ENCODE measurements at regions not wholly inside any gene's neighbourhood (a gene's known extent, or its start where the extent isn't known, plus 50 kb on each side); places are given as distances from the start of the nearest gene placed in this dataset.
"Not testable (repeated sequence)": the region's sequence is repeated elsewhere in the genome, so short reads cannot be mapped to it uniquely, and the experiment has no call there.

DNA sequence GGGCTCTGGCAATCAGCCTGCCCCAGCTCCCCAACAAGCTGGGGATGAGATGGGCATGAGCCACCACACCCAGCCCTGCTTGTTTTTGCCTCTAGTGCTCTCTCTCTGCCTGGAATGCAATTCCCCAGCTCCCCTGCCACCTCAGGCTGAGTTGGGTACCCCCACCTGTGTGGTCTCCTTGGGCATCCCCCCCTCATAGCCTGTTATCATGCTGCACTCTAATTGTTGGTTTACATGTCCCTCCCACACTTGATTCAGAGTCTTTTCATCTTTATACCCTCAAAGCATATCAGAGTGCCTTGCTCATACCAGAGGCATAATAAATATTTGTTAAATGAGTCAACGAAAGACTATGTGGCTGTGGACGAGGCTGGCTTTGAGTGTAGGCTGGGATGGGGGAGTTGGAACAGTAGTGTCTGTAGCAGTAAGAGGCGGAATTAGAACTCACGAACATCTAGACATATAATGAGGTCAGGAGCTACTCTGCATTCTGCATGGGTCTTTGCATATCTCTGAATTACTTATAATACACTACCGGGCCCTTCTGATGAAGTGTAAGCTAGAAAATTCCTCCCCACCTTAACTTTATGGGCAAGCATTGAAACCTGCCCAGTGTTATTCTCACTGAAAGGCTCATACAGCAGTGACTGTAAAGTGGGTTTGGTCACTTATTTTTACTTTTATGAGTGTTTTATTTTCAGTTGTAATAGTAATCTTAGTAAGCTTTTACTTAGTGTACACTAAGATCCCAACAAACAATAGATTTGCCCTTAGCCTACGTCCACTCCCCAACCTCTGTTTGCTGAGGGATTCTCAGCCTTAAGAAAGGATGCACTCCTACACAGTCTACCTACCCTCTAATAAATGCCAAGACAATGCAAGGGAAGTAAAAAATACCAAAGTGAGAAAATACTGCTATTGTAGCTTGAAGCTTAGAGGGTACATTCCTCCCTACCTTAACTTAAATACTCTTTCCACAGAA, 58.7 kb downstream of the EDN1 start:
- no peak for DNase-seq (ENCODE audit: low spot score)

DNA sequence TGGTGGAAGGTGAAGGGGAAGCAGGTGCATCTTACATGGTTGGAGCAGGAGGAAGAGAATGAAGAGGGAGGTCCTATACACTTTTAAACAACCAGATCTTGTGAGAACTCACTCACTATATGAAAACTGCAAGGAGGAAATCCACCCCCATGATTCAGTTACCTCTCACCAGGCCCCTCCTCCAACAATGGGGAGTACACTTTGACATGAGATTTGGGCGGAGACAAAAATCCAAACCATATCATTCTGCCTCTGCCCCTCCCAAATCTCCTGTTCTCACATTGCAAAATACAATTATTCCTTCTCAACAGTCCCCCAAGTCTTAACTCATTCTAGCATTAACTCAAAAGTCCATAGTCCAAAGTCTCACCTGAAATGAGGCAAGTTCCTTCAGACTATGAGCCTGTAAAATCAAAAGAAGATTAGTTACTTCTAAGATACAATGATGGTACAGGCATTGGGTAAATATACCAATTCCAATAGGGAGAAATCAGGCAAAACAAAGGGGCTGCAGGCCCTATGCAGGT, 60.5 kb downstream of the EDN1 start:
- DNase-seq (ENCODE audit: low spot score) = no peak

DNA sequence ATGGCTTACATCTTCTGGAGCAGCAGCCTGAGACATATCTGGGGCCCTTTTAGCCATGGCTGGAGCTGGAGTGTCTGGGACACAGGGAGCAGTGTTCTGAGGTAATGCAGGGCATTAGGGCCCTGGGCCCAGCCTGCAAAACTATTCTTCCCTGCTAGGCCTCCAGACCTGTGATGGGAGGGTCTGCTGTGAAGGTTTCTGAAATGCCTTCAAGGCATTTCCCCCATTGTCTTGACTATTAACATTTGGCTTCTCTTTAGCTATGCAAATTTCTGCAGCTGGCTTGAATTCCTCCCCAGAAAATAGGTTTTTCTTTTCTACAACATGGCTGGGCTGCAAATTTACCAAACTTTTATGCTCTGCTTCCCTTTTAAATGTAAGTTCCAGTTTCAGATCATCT, 61.5 kb downstream of the EDN1 start:
- DNase-seq (ENCODE audit: low spot score) = no peak

DNA sequence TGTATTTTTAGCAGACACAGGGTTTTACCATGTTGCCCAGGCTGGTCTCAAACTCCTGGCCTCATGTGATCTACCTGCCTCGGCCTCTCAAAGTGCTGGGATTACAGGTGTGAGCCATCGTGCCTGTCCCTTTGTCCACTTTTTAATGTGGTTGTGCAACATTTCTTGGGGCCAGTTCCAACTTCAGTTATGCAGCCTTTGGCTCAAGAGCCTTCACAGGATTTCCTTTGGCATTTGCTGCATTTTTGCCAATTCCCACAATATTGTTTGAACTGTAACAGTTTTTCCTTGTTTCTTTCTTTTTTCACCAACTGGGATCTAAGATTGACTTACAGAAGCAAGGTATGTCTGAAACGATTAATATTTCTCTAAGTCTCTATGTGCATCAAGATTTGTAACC, 63.6 kb downstream of the EDN1 start:
- DNase-seq (ENCODE audit: low spot score) = no peak

DNA sequence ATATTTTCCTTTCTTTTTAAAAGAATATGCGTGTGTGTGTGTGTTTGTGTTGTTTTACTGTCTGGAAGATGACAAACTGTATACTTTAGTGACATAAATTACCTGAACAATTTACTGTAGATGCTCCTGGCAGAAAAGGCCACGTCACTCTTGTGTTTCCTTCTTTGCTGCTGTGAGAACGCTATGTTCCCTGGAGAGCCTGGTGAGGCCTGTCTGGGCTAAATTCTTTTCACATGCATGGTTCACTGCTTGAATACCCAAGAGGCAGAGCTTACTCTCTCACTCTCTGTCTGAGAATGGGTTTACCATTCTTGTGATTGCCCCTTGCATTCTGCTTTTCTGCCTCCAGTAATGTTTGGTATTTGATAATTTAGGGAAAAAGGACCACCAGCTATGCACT, 64.3 kb downstream of the EDN1 start:
- no peak for DNase-seq (ENCODE audit: low spot score)

DNA sequence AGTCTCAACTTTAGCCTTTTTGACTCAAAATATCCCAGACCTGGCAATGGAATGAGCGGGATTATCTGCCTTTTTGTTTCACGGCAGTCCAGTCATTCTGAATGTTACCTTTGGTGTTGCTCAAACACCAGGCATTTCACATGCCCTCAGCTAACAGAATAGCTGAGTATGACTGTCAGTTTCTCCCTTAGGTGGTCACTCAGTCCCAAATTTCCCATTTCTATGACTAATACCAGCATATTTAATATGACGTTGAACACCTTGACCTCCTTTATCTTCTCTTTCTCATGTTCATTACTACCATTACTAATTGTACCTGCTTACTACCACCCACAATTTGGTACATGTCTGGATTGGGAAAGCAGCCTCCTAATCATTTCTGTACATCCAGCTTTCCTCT, 65.2 kb downstream of the EDN1 start:
- no peak for DNase-seq (ENCODE audit: low spot score)

DNA sequence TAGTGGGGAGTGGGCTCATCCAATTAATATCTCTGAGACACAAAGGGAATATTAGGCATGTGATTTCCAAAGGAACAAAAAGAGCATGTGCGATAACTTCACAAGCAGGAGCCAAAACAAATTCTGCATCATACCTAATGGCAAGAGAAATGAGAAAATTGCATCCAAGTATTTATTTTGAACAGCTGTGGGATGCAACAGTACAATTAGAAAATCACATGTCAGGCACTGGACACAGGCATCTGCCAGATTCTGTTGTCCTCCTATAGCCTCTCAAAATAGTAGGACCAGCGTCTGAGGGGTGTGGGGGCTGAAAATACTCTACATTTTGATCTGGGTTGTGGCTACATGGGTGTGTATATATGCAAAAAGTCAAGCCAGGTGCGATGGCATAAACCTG, 66.3 kb downstream of the EDN1 start:
- DNase-seq (ENCODE audit: low spot score) = no peak

DNA sequence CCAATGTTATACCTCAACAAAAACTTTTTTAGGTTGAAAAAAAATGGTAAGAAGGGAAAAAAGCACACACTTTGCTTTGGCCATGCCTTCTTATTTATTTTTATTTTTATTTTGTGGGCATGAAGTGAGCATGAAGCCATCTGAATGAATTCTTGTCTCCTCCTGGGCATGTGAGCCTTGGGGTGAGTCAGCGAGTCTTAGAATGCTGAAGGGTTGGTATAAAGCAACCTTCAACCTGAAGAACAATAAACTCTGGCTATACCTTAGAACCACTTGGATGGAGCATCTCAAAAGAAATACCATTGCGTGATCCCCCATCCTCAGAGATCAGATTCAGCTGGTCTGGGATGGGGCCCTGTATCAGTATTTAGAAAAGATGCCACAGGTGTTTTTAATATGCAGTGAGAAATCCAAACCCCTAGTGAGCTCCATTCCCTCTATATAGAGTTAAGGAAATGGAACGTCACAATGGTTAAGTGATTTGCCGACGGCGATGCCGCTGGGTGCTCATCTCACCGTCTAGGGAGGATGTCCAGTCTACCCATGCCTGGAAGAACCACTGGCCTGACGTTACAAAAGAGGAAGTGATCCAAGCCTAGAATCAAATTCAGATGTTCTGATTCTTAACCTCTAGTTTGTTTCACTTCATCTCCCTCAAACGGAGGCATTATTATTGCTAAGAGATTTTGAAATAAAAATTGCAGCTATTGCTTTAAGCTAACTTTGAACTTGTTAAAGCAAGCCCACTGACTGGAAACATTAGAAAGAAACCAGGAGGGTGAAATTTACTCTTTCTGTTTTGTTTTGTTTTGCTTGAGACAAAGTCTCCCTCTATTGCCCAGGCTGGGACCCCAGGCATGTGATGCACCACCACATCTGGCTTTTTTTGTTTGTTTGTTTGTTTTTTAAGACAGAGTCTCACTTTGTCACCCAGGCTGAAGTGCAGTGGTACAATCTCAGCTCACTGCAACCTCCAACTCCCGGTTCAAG, 67.1 kb downstream of the EDN1 start:
- no peak for DNase-seq (ENCODE audit: low spot score)

DNA sequence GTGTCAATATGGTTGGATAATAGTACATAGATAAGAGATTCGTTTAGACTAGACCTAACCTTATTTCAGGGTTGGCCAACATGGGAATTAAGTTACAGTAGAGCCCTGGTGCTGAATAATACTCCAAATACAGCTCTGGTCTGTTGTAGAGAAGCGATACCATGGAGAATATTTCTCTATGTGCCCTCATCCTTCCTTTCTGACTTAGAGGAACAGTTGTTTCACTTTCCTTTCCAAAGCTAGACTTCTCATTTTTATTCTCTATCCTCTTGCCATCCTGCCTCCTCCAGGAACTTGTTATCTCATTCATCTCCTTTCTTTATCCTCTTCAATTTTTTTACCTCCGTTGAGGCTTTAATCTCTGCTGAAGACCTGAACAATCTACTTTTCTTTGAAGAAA, 68.9 kb downstream of the EDN1 start:
- DNase-seq (ENCODE audit: low spot score) = no peak

DNA sequence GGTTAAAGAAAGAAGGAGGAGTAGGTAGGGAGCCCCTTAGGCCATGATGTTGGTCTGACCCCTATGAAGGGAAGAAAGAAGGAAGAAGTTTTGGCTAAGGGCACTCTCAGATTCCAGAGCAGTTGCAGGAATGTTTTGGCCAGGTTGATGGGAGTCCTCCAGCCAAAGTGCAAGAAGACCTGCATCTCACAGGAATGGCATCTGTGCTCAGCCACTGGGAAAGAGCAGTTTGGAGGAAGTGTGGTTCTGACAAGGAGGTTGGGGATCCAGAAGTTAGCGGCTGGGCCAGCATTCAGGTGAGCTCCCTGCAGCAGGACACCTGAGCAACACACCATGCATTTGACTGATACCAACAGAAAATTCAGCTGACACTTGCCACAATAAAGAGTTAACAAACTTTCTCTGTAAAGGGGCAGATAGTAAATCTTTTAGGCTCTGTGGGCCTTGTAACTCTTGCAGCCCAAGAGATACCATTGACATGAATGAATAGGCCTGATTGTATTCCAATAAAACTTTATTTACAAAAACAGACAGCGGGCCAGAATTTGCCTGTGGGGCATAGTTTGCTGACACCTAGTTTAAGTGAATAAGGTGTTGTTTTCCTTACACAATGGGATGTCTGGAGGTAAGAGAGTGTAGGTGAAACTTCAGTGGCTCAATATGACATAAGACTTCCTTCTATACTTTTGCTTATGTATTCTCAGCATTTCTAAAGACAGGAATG, 71.0 kb downstream of the EDN1 start:
- DNase-seq (ENCODE audit: low spot score) = no peak

DNA sequence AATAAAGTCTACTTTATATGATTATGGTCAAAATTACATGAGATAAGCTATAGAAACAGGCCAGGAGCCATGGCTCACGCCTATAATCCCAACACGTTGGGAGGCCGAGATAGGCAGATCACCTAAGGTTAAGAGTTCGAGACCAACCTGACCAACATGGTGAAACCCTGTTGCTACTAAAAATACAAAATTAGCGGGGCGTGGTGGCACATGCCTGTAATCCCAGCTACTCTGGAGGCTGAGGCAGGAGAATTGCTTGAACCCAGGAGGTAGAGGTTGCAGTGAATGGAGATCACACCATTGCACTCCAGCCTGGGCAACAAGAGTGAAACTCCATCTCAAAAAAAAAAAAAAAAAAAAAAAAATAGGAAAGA, 73.1 kb downstream of the EDN1 start:
- DNase-seq (ENCODE audit: low spot score) = not testable (repeated sequence)

DNA sequence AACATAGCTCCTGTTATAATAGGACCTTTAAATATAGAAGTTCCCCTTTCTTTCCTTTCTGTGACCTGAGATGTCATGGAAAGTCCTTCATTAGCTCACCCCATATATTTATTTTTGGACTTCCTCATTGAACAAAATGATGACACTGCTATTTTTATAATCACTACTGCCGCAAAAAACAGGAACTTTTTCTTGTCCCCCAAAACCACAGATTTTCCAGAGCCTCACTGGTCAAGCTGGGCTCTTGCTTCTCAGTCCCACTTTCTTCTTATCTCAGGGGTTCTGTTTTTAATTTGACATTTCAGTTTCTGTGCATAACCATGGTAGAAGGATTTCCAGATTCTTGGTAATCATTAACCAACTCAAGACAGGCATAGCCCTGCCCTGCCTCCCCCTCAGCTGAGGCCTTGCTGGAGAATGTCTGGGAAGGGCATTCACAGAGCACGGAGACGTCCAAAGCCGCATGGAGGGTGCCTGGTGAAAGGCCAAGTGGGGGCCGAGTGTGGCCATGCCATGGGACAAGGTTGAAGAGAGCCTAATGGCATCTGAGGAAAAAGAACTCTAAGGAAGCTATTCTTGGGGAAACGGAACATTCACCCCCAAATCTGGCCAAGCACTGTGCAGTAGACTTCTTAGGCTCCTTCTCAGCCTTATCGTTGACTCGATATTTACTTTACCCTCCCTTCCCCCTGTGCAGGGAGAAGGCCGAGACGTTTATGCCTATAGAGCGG, 73.7 kb downstream of the EDN1 start:
- no peak for DNase-seq (ENCODE audit: low spot score)

DNA sequence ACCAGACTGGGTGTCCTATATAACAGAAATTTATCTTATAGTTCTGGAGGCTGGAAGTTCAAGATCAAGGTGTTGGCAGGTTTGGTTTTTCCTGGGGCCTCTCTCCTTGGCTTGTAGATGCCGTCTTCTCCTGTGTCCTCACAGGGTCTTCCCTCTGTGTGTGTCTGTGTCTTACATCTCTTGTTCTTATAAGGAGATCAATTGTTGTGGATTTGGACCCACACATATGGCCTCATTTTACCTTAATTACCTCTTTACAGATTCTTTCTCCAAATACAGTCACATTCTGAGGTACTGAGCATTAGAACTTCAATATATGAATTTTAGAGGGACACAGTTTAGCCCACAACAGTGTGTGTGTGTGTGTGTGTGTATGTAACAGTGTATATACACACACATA, 74.5 kb downstream of the EDN1 start:
- DNase-seq (ENCODE audit: low spot score) = no peak

DNA sequence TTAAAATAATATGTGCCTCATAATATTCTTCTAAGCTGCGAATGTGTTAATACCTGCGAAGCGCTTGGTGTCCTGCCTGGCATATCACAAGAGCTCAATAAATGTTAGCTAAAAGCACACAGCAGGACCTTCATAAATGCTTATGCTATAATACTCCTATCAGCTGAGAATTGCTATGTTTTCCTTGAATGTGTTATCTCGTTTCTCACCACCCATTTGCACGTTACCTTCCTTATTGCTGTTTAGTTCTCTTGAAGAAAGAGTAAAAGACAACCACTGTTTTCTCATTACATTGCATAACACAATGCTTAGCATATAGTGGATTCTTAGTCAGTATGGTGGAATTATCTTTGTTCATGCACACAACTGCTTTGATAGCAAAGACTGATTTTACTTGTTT, 76.6 kb downstream of the EDN1 start:
- no peak for DNase-seq (ENCODE audit: low spot score)

DNA sequence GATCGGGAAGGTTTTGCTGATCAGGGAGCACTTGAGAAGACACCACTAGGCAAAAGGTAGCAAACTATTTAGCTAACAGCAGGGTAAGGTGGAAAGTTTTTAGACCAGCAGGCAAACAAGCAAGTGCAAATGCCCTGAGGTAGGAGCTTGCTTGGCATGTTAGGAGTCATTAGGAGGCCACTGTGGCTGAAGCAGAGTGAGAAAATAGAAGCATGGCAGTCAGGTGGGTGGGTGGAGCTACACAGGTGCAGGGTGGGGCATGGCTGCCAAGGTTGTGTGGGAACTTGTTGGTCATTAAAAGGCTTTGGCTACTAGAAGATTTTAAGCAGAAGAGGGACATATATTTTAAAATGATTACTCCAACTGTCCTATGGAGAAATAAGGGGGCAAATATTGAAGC, 77.3 kb downstream of the EDN1 start:
- DNase-seq (ENCODE audit: low spot score) = no peak

DNA sequence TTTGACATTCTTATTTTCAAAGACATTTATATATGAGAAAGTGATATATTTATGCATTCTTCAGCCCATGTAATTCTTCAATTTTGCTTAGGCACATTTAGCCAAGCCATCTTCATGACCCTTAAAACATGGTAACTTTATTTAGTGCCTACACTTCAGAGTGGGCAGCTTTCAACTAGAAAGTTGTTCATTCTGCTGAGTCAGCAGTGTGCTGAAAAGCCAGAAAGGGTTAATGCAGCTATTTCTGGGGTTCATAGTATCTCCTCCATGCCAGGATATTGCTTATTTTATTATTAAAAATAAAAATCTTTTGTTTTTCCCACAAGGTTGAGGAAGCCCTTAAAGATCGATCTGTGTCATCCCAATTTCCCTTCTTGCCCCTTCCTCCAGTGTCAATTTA, 79.2 kb downstream of the EDN1 start:
- no peak for DNase-seq (ENCODE audit: low spot score)

DNA sequence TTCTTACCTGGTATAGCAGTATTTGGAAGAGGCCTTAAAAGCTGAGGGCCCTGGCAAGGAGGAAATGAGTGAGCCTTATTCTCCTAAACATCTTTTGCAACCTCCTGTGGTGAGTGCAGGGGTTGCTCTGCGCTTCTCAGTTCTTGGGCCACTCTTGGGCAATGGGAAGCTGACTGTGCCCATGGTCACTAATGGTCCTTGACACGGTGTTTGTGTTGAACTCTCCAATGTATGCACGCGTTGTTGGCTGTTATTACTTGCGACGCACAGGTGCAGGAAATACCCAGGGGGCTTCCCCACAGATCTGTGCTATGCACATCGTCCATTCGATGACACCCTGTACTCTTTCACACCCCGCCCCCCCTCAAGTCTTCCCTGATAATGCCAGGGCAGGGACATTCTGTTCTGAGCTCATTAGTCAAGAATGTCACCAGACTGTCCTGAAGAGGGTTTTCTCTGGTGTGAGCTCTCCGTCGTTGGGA, 79.7 kb downstream of the EDN1 start:
- no peak for DNase-seq (ENCODE audit: low spot score)

DNA sequence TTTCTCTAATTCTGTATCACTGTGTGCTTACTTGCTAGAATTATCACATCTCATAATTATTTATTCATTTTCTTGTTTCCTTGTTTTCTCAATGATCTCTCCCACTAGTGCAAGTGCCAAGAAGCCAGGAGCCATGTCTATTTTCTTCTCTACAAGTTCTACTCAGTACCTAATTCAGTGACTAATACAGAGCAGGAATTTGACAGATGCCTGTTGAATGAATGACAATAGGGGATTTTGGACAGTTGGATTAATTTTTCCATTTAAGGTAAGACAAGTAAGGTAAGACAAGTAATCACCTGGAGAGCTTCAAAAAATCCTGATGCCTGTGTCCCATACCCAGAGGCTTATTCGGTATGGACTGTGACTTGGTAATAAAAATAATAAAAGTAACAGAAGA, 81.0 kb downstream of the EDN1 start:
- no peak for DNase-seq (ENCODE audit: low spot score)

DNA sequence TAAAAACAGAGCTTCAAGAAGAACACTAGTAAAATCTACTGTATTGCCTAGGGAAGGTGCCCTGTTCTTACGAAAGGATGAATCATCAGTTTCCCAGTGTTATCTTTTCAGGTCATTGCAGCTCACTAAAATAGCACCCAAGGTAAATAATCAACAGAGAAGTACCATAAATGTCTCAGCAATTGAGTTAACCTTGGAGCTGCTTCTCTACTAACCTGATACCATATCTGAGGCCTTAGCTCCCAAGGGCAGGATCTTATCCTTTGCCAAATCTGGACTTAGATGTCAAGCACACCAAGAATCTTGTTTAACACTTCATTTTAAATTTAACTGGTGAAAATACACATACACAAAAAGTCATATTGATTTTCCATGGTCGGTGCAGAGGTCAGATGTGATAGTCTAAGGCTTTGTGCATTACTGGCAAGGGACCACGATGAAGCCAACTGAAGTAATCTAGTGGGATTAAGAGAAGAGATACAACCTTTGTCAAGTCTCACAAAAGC, 81.5 kb downstream of the EDN1 start:
- DNase-seq (ENCODE audit: low spot score) = no peak

DNA sequence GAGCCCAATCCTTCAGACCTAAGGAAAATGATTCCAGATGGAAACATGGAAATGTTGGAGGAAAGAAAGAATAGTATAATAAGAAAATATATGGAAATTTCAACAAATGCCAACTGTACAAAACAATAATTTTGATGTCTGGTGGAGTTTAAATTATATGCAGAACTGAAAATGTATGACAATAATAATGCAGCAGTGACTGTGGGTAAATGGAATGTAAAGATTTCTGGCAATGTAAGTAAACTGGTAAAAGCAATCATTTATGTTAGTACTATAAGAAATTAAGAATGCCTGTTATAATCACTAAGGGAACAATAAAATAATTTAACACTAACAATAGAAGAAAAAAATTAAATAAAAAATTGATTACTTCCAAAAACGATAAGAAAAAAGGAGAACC, 89.0 kb downstream of the EDN1 start:
- no peak for DNase-seq (ENCODE audit: low spot score)

DNA sequence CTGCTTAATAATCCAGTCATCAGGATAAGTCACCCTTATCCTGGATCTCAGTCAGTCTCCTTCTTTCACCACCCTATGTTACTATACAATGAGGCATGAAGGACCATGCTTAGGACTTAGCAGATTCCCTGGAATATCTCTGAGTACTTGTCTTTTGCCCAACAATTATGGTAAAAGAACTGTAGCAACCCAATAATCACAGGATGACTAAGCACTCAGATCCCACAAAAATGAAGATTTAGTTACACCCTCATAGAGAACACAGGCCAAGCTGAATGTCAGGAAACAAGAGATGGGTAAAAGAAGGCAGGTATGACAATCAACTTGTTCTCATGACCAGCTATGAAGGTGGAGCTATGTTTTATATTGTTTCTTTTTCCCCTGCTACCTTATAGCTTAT, 91.4 kb downstream of the EDN1 start:
- DNase-seq (ENCODE audit: low spot score) = no peak

Measured in ecto neural progenitor cell (in vitro differentiated cells).